ENCODE measurements at regions not wholly inside any gene's neighbourhood (a gene's known extent, or its start where the extent isn't known, plus 50 kb on each side); places are given as distances from the start of the nearest gene placed in this dataset.

DNA sequence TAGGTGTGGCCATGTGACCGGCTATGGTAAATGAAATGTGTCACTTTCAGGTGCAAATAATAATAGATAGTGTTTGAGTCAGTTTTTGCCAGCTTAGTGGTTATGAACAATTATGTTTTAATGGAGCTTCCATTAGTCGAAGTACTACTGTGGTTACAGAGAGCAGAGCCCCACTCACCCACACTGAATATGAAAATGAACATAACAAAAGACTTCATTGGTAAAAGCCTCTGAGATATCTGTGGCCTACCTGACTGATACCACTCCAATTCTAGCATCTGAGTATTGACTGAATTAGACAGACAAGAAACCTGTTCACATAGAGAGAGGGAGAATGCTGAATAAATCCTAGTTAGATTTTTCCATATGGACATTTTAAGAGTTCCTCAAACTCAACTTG lies 405.6 kb downstream of the BRINP1 start:
- H3K36me3 ChIP-seq (ENCODE audit: control insufficient read depth in 2 of 2, insufficient read depth in 1 of 2, low read length in 2 of 2) = no peaks in the 10 kb centered on the region
- no peak overlapping the region for H3K27ac ChIP-seq (ENCODE audit: extremely low read depth, low read depth, low read length)
- TF ChIP-seq ZNF350 (tag by site-specific recombination; IDR thresholded peaks at IDR 0.05) (no peak), ZNF664 (tag by site-specific recombination; IDR thresholded peaks at IDR 0.05) (no peak), ZNF510 (tag by site-specific recombination; IDR thresholded peaks at IDR 0.05; ENCODE audit: insufficient replicate concordance) (no peak), ZBTB7A (tag by site-specific recombination; IDR thresholded peaks at IDR 0.05; ENCODE audit: low read depth) (no peak), ZSCAN16 (tag by site-specific recombination; IDR thresholded peaks at IDR 0.05) (no peak), ZNF621 (tag by site-specific recombination; IDR thresholded peaks at IDR 0.05) (no peak), ZNF16 (tag by site-specific recombination; IDR thresholded peaks at IDR 0.05; ENCODE audit: low read depth) (no peak), KLF17 (tag by site-specific recombination; IDR thresholded peaks at IDR 0.05) (no peak), KLF10 (tag by site-specific recombination; IDR thresholded peaks at IDR 0.05) (no peak), ZNF670 (tag by site-specific recombination; IDR thresholded peaks at IDR 0.05; ENCODE audit: low read depth) (no peak), ZNF223 (tag by site-specific recombination; IDR thresholded peaks at IDR 0.05) (no peak), ZNF792 (tag by site-specific recombination; IDR thresholded peaks at IDR 0.05) (no peak), ZNF366 (tag by site-specific recombination; conservative IDR thresholded peaks at IDR 0.05) (no peak), ZNF19 (tag by site-specific recombination; IDR thresholded peaks at IDR 0.05; ENCODE audit: low read depth) (no peak), ZXDB (tag by site-specific recombination; IDR thresholded peaks at IDR 0.05) (no peak), ZFP37 (tag by site-specific recombination; IDR thresholded peaks at IDR 0.05) (no peak), YY2 (tag by site-specific recombination; IDR thresholded peaks at IDR 0.05) (no peak), ZNF155 (tag by site-specific recombination; IDR thresholded peaks at IDR 0.05) (no peak), ZNF580 (tag by site-specific recombination; IDR thresholded peaks at IDR 0.05) (no peak)
- TF ChIP-seq, protein P1, sequence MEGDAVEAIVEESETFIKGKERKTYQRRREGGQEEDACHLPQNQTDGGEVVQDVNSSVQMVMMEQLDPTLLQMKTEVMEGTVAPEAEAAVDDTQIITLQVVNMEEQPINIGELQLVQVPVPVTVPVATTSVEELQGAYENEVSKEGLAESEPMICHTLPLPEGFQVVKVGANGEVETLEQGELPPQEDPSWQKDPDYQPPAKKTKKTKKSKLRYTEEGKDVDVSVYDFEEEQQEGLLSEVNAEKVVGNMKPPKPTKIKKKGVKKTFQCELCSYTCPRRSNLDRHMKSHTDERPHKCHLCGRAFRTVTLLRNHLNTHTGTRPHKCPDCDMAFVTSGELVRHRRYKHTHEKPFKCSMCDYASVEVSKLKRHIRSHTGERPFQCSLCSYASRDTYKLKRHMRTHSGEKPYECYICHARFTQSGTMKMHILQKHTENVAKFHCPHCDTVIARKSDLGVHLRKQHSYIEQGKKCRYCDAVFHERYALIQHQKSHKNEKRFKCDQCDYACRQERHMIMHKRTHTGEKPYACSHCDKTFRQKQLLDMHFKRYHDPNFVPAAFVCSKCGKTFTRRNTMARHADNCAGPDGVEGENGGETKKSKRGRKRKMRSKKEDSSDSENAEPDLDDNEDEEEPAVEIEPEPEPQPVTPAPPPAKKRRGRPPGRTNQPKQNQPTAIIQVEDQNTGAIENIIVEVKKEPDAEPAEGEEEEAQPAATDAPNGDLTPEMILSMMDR (tag by site-specific recombination; IDR thresholded peaks at IDR 0.05) = no peak
- CTCF ChIA-PET = no interaction called here
- POLR2A ChIA-PET = no interaction called here
- no peaks in the 10 kb centered on the region for H3K4me1 ChIP-seq (ENCODE audit: control insufficient read depth, insufficient read depth, low read length)
- no peak overlapping the region for H3K4me3 ChIP-seq (ENCODE audit: low read depth, low read length)
- no peaks in the 10 kb centered on the region for H3K9me3 ChIP-seq (ENCODE audit: control insufficient read depth, insufficient read depth, low read depth, low read length)

- no peak overlapping the region for H3K27ac ChIP-seq (ENCODE audit: extremely low read depth, low read depth, low read length)
- no peaks in the 10 kb centered on the region for H3K9me3 ChIP-seq (ENCODE audit: control insufficient read depth, insufficient read depth, low read depth, low read length)
- CTCF ChIA-PET = interaction anchor here (0.5 to 1.1 kb wide), 2 partner anchors 12 to 1368 kb away, joined by 3 read pairs; no protein-coding TSS in a partner anchor
- TF ChIP-seq ZFP3 (tag by site-specific recombination; IDR thresholded peaks at IDR 0.05; ENCODE audit: low read depth) (no peak), ZNF513 (tag by site-specific recombination; IDR thresholded peaks at IDR 0.05) (peak; percentile 64)
- POLR2A ChIA-PET = no interaction called here
- no peaks in the 10 kb centered on the region for H3K36me3 ChIP-seq (ENCODE audit: control insufficient read depth in 2 of 2, insufficient read depth in 1 of 2, low read length in 2 of 2)
- H3K4me3 ChIP-seq (ENCODE audit: low read depth, low read length) = no peak overlapping the region
- H3K4me1 ChIP-seq (ENCODE audit: control insufficient read depth, insufficient read depth, low read length) = no peaks in the 10 kb centered on the region
Measured at GRCh38 chr9:118967901-118968300, 401.3 kb downstream of the BRINP1 start.

Data from HEK293 (cell line).